GM21447 (cell line): ENCODE measurements at regions not wholly inside any gene's neighbourhood (a gene's known extent, or its start where the extent isn't known, plus 50 kb on each side); places are given as distances from the start of the nearest gene placed in this dataset.
"Not testable (repeated sequence)": the region's sequence is repeated elsewhere in the genome, so short reads cannot be mapped to it uniquely, and the experiment has no call there.

ENCODE experiments used
- ATAC-seq: cut with Tn5 transposase; IDR thresholded peaks from one replicate; pipeline ENCODE4 v1.9.1; 2021; ENCODE audit not compliant: unreplicated experiment

GRCh38 chr20:5696011-5696559, 54.1 kb upstream of the SHLD1 start:
- ATAC-seq = no peak

- peak; percentile 100 for ATAC-seq
Observed at GRCh38 chr20:5691918-5692618, 58.1 kb upstream of the SHLD1 start.

GRCh38 chr20:5689463-5689862, 60.7 kb upstream of the SHLD1 start:
- ATAC-seq = no peak

GRCh38 chr20:5688431-5688972, 61.7 kb upstream of the SHLD1 start:
- no peak for ATAC-seq

- no peak for ATAC-seq
Observed at GRCh38 chr20:5687884-5688283, 62.3 kb upstream of the SHLD1 start.

- ATAC-seq = no peak
Observed at GRCh38 chr20:5686384-5687105, 63.7 kb upstream of the SHLD1 start.

- not testable (repeated sequence) for ATAC-seq
Observed at GRCh38 chr20:5682556-5682955, 67.6 kb upstream of the SHLD1 start.

- ATAC-seq = no peak
Observed at GRCh38 chr20:5680192-5680591, 69.4 kb upstream of the GPCPD1 start.

GRCh38 chr20:5678777-5679176, 68.0 kb upstream of the GPCPD1 start:
- no peak for ATAC-seq

GRCh38 chr20:5677944-5678343, 67.1 kb upstream of the GPCPD1 start:
- ATAC-seq = not testable (repeated sequence)

- no peak for ATAC-seq
Observed at GRCh38 chr20:5677389-5677788, 66.6 kb upstream of the GPCPD1 start.

GRCh38 chr20:5675103-5676091, 64.6 kb upstream of the GPCPD1 start:
- no peak for ATAC-seq

- ATAC-seq = peak; percentile 92
Observed at GRCh38 chr20:5674176-5674660, 63.4 kb upstream of the GPCPD1 start.

- no peak for ATAC-seq
Observed at GRCh38 chr20:5670874-5671273, 60.1 kb upstream of the GPCPD1 start.

- no peak for ATAC-seq
Observed at GRCh38 chr20:5670036-5670536, 59.3 kb upstream of the GPCPD1 start.

- no peak for ATAC-seq
Observed at GRCh38 chr20:5668529-5668868, 57.7 kb upstream of the GPCPD1 start.

GRCh38 chr20:5667705-5668528, 57.1 kb upstream of the GPCPD1 start:
- no peak for ATAC-seq

GRCh38 chr20:5665417-5665816, 54.6 kb upstream of the GPCPD1 start:
- no peak for ATAC-seq

- ATAC-seq = no peak
Observed at GRCh38 chr20:5663396-5663795, 52.6 kb upstream of the GPCPD1 start.

GRCh38 chr20:5662769-5663168, 52.0 kb upstream of the GPCPD1 start:
- no peak for ATAC-seq
